ENCODE measurements at regions not wholly inside any gene's neighbourhood (a gene's known extent, or its start where the extent isn't known, plus 50 kb on each side); places are given as distances from the start of the nearest gene placed in this dataset.

DNA sequence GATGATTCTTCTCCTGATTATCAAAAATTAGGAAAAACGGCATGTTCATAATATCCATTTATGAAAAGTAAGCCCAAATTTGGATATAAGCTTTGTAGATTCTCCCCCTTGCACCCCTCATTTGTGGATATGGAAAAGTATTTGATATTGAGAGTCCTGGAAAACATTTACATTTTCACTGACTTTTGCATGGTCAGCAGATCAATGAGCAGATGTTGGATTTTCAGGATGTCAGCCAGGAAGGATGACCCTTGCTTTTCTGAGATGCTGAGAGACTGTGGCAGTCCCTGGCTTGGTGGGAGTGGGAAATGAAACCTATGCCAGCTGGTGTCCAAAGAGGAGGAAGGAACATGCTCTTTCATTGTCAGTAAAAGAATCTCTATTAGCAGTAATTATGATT lies 410.8 kb downstream of the DMAC1 start:
- DNase-seq, result no peak

DNA sequence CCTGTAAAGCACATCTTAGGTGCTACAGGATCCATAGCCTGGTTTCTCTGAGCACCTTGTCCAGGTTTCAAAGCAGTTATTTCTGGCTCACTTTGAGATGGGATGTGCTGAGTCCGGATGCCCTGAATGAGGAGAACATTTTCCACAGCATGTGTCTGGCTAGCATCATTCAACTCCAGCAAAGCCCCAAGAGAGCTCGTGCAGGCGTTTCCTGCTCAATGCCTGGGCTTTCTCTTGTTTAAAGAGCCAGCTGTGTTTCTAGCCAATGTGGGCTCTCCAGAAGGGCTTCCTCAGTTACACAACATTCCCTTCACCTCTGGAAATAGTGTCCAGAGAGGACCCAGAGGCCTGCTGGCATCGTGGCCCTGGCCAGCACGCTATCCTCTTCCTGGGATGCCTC lies 411.7 kb downstream of the DMAC1 start:
- no peak for DNase-seq

DNA sequence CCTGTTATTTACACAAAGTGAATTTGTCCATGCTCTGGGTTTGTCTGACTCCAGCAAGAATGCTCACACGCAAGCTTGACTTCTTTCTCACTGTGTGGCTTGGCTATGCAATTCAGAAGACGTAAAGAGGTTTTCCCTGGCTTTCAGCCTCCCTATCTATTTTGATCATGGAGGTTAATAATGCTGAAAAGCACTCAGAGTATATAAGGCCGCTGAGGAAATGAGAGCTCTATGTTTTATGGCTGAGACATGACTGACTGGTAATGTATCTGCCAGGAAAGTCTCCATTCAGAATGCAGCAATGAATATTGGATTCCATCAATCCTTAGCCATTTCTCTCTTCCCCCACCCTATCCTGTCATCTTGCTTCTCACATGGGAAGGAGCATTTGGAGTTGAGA lies 417.3 kb downstream of the DMAC1 start:
- no peak for DNase-seq

DNA sequence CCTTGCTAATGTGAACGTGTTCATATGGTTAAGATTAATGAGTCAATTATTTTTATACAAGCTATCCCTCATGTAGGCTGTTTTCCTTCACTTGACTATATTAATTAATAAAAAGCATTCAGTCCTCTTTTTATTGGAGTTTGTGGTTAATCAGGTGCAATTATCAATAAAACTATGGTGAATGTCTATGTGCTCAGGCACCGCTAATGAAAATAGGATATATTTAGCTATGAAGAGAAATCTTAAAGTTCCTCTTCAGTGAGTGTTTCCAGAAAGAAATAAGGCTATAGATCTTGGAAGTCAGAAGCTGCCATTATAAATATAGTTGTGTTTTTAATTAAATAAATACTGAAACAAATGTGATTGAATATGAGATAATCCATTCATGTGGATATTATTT lies 422.1 kb downstream of the DMAC1 start:
- DNase-seq, result no peak

DNA sequence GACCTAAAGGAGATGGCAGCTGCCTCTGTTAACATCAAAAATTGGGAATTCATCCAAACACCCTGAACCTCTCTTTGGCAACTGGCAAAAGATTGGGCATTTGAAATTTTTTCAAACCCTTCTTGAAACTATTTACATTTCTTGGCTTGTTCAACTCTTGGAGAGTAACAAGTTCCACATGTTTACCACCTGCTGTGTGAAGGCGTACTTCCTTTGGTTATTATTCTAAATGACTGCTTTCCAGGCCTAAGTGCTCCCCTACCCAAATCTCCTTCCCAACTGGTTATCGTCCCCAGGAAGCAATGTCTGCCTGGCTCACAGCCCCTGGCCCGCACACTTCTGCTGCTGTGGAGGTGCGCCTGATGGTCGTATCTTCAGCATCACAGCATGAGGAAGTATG lies 422.7 kb downstream of the DMAC1 start:
- no peak for DNase-seq

DNA sequence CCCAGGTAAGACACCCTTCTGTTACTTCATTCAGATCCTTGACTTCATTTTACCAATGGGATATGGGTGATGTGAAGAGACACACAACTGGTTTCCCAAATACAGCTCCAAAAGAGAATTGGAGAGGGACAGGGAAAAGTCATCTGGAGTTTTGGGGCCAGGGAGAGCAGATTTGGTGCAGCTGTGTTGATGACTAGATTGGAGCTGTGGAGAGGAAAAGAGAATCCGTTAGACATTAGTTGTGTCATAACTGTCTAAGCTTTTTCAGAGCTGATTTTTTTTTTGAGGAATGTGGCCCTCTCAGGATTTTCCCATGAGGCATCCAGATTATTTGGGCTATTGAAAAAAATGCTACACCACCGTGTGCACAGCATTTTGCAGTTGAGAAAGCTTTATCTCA lies 423.4 kb downstream of the DMAC1 start:
- no peak for DNase-seq

DNA sequence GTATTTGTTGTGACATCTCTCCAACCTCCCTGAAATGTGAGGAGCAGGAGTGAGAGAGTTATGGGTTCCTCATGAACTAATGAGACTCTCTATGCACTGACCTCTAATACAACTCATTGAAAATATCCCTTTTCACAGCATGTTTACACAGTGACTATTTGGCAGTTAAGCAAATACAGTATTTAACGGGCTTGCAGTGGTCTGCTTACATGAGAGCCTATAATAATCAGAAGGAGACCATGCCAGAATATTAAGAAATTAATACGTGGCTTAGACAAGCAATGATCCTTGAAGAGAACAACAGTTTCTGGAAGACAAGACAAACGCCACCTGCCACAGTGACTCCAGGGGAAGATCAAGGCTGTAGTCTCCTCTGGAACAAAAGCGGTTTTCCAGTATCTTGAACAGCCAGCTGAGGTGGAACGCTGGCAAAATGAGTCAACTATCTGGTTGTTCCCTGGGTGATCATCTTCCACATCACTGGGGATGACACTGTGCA lies 424.5 kb downstream of the DMAC1 start:
- no peak for DNase-seq

DNA sequence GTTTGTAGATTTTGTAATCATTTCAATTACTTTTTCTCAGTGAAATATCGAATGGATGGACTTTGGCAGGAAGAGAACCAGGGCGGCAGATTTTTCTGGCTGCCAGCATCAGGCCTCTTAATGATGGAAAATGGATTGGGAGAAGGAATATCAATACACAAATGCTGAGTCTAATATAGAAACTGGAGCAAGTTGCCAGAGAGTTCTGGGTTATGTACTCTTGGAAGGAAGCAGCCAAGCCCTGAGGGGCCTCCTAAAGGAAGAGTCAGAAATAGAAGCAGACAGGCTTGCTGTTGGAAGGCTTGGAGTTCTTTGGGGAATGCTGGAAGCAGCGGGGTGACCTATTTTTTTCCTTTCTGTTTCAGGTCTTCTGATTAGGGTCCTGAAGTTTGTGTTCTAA lies 428.6 kb downstream of the DMAC1 start:
- DNase-seq, result no peak

DNA sequence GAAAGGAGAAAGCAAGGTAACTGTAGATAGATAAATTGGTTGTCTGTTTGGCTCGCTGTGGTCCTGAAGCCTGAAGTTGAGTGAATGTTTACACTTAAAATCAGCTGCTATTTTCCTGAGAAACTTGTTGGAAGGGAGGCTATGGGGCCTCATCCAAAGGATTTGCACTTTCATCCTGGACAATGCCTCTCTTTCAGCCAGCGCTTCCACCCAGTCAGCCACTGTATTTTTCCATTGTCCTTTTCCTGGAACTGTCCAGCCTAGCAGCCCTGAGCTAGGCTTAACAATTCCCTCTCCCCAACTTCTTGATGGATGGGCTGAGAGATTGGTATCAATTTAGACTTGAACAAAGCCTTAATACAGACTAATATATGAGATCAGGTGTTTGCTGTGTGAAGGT lies 429.2 kb downstream of the DMAC1 start:
- no peak for DNase-seq

DNA sequence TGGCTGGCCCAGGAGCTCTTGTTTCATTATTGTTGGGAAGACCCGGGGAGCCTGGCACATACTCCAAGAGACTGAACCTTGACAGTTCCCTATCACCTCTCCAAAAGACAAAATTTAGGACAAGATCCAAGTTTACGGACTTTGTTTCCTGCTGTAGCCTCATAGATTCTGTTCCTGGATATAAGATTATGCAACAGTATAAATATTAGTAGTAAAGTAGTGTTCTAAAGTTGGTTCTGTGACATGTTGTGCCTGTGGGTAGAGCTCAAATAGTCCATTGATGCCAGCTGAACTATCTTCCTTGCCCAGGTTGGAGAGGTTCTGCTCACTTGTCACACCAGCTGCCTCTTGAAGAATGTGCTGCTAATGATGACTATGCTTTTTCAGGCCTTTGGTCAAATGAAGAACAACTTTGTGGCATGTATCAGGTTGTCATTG lies 430.2 kb downstream of the DMAC1 start:
- no peak for DNase-seq

DNA sequence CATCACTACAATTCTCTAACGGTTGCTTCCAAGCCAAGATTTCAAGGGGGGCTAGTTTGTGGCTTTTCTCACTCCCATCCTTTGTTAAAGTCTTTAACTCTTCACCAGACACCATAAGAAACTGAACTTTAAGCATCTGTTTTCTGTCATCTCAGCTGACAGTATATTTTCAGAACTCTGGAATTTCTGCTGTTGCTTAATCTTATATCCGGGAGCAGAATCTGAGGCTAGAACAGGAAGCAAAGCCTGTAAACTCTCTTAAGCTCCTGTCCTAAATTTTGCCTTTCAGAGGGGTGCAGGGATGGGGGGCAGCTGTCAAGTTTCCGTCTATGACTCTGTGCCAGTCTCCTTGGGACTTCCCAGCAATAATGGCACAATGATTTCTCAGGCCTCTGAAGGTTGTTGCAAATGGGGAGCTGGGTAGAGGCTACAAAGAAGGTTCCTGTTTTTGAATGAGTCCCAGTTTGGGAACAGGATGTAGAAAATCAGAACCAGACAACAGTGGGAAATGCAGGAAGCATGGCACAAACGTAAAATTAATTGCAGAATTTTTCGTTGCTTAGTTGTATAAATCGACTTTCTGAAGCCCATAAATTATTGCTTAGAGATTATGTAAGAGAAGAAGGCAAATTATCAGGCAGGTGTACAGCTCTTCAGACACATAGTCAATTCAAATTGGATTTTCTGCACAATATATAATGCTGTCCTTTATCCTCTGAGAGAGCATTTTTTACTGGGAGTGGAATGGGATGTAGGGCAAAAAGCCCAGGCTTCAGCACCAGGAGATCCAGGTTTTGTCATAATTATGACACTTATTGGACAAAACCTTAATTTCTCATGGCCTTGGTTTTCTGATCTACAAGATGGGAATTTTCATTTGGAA lies 430.9 kb downstream of the DMAC1 start:
- DNase-seq, result peak; percentile 91

DNA sequence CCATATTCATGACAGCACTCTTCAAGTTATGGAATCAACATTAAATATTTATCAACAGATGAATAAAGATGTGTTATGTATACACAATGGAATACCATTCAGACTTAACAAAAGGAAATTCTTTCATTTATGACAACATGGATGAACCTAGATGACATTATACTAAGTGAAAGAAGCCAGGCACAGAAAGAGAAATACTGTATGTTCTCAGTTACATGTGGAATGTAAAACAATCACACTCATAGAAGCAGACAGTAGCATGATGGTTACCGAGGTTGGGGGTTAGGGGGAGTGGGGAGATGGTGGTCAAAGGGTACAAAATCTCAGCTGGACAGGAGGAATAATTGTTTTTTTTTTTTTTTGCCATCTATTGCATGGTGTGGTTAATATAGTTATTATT lies 431.9 kb downstream of the DMAC1 start:
- peak; percentile 3 for DNase-seq

DNA sequence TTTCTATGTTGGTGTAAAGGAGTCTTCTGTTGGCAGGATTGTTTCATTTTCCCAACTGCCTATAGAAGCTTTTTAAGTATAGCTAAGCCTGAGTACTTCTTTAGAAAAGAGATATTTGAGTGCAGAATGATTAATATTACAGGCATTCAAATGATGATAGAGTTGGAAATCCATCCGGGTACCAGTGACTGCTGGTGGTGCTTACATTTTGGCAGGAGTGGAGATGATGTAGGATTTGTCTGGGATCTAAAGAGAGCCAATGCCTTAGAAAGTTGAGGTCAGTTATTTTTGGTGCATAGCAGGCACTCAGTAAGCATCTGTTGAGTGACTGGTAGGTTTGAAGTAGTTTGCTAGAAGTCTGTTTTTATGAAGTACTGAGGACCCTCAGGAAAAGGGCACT lies 433.5 kb downstream of the DMAC1 start:
- no peak for DNase-seq

DNA sequence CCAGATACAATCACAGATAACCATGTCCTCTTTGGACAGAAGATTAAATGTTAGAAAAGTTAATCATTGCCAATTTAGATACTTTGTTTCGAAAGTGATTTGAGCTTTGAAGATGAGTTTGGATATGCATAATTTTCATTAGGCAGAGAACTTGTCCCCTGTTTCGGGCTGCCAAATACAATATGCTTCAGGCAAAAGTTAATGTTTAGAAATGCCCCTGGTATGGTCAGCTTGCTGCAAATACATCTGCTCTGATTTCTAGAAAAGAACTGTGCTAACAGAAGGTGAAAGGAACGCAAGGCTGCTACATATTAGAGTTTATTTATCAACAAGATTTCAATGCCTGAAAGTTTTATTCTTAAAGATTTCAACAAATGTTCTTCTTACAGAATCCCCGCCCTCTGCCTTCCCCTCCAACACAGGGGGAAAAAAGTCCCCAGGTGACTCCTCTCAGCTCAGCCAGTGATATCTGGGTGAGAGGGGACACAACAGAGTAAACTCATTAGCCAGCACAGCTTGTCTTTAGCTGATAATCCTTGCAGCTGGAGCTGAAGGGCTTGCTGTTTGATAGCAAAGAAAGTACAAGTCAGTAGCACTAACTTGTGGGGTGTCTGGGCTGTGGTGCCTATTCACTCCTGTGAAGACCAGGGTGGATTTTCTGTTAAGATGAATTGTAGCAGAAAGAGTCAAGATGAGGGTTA lies 435.7 kb downstream of the DMAC1 start:
- no peak for DNase-seq

DNA sequence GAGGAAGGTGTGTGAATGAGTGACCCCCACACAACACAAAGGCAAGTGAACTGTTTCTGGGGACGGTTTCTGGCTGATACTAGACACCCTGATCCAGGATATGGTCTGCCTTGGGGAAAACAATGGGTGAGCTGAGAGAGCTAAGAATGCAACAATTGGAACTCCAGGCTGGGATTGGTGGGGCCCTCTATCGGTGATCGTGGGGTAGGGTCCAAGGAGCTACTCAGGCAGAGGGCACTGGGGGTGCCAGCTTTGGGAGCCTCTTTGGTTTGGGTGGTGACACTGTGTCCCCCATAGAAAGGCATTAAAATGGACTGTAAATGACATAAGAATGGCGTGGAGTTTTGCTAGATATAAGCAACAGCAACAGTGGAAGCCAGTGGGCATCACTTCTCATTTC lies 439.1 kb downstream of the DMAC1 start:
- DNase-seq, result no peak

DNA sequence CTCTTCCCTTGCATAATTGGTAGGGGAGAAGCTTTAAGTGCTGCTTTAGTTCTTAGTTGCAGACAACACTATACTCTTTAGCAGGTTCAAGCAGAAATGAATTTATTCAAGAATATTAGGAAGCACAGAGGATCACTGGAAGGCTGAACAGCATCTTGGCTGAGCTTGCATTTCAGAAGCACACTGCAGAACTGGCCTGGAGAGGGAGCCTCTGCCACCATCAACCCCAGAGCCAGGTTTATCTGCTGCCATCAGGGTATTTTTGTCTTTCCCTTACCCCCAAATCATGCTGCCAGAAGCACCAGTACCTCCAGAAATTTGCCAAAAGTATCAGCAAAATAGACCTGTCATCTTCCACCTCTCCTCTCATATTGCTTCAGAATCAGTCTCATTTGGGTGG lies 440.7 kb downstream of the DMAC1 start:
- no peak for DNase-seq

DNA sequence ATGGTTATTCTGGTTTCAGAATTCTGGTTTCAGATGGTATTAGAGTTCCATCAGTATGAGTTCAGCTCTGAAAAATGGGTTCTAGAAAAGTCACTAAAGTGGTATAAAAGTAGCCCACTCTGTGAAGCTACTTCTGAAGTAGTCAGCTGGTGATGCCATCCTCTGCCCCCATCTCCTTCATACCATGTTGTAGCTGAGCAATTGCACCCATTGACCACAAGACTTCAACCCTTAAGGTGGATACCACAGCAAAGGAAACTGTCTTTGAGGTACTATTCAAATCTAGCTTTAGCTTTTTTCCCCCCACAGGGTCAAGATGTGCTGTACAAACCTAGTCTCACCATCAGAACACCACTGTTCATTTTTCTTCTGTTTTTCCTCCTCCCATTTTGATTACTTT lies 444.9 kb downstream of the DMAC1 start:
- no peak for DNase-seq

DNA sequence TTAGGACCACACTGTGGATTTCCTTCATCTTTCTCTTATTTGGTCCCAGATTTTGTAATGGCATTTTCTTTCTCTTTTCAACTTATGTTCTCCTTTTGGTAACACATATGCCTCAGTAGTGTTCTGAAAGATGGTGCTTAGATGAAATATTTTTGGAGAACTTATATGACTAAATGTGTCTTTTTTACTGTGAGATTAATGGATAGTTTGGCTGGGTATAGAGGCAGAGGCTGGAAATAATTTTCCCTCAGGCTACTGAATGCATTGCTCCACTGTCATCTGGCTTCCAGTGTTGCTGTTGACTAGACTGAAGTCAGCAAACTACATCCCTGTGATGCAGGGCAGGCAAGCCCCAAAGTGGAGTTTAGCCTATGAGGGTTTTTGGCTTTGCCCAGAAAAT lies 450.9 kb downstream of the DMAC1 start:
- DNase-seq, result no peak

DNA sequence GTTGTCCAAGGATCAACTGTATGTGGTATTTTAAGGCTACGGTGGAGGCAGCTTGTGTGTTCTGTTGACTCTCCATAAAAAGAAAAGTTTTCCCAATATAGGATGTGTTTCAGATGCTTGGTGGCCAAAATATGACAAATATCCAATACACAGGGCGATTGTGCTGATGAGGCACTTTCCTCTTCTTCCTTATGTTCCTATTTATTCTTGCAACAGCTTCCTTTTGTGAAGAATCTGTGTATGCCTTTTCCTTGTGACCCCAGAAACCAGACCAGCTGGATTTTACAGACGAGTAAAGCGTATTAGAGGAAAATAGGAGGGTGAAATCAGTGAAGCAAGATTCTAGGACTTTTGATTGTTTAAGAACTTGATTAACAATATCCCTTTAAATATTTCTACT lies 452.0 kb downstream of the DMAC1 start:
- no peak for DNase-seq

DNA sequence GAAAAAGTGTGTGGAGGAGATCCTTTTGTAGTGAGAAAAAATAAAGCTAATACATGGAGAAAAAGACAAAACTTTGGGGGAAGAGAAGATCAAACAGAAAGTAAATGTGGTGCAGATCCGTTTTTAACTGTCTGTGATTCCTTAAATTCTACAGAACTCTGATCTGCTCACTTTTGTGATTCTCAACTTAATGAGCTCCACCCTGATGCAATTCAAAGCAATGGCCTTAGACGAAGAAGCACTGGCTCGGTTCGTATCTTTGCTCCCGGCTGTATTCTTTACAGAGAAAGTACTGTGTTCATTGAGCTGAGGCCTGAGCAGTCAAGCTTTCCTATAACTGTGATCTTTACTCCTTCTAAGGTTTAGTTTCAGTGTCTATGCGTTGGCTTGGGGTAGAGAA lies 453.4 kb downstream of the DMAC1 start:
- DNase-seq, result no peak

DNA sequence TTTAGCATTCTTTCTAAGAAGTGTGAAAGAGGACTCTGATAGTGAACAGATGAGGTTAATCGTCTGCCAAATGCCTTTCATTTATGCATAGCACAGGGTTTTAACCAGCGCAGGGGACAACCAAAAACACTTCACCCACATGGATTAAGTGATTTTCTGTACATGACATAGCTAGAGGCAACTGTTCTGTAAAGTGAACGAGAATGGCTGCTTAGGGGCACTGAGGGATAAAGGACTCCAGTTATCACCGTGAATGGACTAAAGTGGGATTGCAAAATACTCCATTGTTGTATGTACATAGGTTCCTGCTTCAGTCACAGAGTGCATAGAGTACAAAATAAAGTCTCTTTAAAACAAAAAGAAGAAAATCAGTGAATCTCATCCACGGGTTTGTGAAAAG lies 456.8 kb downstream of the DMAC1 start:
- DNase-seq, result no peak

DNA sequence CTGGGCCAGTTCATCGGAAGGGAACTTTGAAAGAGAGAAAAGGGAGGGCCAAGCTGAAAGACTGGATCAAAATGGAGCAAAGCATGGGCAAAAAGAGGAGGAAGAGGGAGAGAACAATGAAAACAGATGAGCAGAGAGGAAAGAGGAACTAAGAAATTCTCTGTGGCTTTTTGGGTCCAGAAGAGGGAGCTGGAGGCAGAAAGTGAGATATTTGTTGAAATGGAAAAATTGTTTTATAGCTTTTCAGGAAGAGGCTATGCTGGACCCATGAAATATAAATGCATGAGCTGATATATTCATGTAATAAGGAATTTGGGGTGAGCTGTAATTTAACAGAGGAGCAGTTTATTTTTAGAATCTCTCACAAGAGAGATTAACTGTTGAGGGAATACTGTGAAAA lies 457.3 kb downstream of the DMAC1 start:
- peak; percentile 40 for DNase-seq

DNA sequence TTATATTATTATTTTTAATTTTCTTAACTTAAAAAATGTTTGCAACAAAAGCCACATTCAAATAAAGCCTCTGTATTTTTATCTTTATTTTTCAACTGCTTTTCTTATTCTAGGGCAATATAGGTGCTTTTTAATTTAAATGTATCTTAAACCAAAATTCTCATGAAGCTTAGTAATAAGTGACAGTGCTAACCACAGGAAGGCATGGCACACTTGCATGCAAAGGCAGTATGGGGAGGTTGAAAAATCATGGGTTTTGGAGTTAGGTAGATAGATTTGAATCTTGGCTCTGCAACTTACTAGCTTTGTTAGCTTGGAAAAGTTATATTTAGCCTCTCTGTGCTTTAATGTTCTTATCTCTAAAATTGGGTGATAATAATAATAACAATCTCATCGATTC lies 458.0 kb downstream of the DMAC1 start:
- no peak for DNase-seq

DNA sequence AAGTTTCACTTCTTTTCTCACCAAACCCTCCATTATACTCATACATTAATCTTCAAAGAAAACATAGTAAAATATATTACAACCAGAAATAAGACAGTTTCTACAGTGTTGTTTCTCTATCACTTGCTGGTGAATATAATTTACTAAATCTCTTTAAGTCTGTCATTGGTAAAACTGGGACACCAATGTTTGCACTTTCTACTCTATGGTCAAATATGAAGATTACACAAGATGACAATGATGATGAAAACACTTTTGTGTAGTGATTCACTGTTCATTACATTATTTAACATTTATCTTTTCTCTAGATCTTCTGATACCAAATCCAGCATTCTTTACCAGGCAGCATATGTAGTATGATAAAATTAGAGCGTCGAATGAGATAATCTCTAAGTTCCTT lies 459.1 kb downstream of the DMAC1 start:
- DNase-seq, result no peak

Measured in suppressor macrophage treated with lipopolysaccharide for 4 hours (primary cell).